Keratinocyte (primary cell): ENCODE measurements at regions not wholly inside any gene's neighbourhood (a gene's known extent, or its start where the extent isn't known, plus 50 kb on each side); places are given as distances from the start of the nearest gene placed in this dataset.

Experiments used
- DNase-seq: peaks from one replicate; pipeline ENCODE4 v3.0.0-alpha.2; 2011; ENCODE audit warnings: low read depth, missing footprints, low spot score
- FAIRE-seq: peaks from 2 replicates; lab custom pipeline; 2011; peaks lifted over from hg19 to GRCh38; lab: Jason Lieb, UNC
- H2AFZ ChIP-seq: 2 replicates; pipeline ENCODE4 v1.6.0; 2012; ENCODE audit warnings: low read length, control low read depth, inconsistent platforms; ENCODE audit not compliant: control insufficient read depth
- H3K27ac ChIP-seq: 2 replicates; pipeline ENCODE4 v1.5.1; 2011; ENCODE audit warnings: low read length; ENCODE audit not compliant: control insufficient read depth, insufficient read depth
- H3K27me3 ChIP-seq: 3 replicates; pipeline ENCODE4 v1.6.0; 2011; ENCODE audit warnings: low read length; ENCODE audit not compliant: control insufficient read depth, insufficient read depth; ENCODE audit errors: extremely low read depth
- H3K36me3 ChIP-seq, 2 experiments: 2 replicates in 1 of 2; 3 replicates in 1 of 2; pipeline ENCODE4 v1.5.1; 2011; ENCODE audit warnings: low read length in 2 of 2, mild to moderate bottlenecking in 1 of 2; ENCODE audit not compliant: control insufficient read depth in 2 of 2, insufficient read depth in 2 of 2; ENCODE audit errors: extremely low read depth in 1 of 2
- H3K4me1 ChIP-seq: 3 replicates; pipeline ENCODE4 v1.5.1; 2011; ENCODE audit warnings: low read length; ENCODE audit not compliant: control insufficient read depth, insufficient read depth; ENCODE audit errors: extremely low read depth
- H3K4me2 ChIP-seq: 3 replicates; pipeline ENCODE4 v1.6.0; 2011; ENCODE audit warnings: low read depth, low read length; ENCODE audit not compliant: control insufficient read depth, insufficient read depth; ENCODE audit errors: extremely low read depth
- H3K4me3 ChIP-seq, 3 experiments: fragments of 200-600 bp in 1 of 3; sonication (generic) in 1 of 3; 2 replicates in 2 of 3; 3 replicates in 1 of 3; pipeline ENCODE4 v1.5.1; 2011 to 2016; ENCODE audit warnings: low read length in 3 of 3, mild to moderate bottlenecking in 3 of 3, control low read depth in 2 of 3, inconsistent platforms in 1 of 3, low read depth in 1 of 3, mixed read lengths in 1 of 3, mixed run types in 1 of 3, moderate library complexity in 1 of 3; ENCODE audit not compliant: control insufficient read depth in 2 of 3, insufficient read depth in 2 of 3; ENCODE audit errors: extremely low read depth in 1 of 3
- H3K79me2 ChIP-seq: 2 replicates; pipeline ENCODE4 v1.6.0; 2012; ENCODE audit warnings: low read length; ENCODE audit not compliant: control insufficient read depth, insufficient read depth
- H3K9ac ChIP-seq: 3 replicates; pipeline ENCODE4 v1.6.0; 2011; ENCODE audit warnings: low read length; ENCODE audit not compliant: control insufficient read depth, insufficient read depth; ENCODE audit errors: extremely low read depth
- H3K9me1 ChIP-seq: 3 replicates; pipeline ENCODE4 v1.6.0; 2011; ENCODE audit warnings: low read length; ENCODE audit not compliant: control insufficient read depth, insufficient read depth; ENCODE audit errors: extremely low read depth
- H3K9me3 ChIP-seq: 2 replicates; pipeline ENCODE4 v1.5.1; 2012; ENCODE audit warnings: low read depth, low read length; ENCODE audit not compliant: control insufficient read depth
- H4K20me1 ChIP-seq: 3 replicates; pipeline ENCODE4 v1.6.0; 2011; ENCODE audit warnings: low read length; ENCODE audit not compliant: control insufficient read depth, insufficient read depth; ENCODE audit errors: extremely low read depth
- EZH2 ChIP-seq: IDR thresholded peaks from one replicate; pipeline ENCODE4 v1.6.1; 2012; ENCODE audit warnings: inconsistent platforms, mild to moderate bottlenecking, low read length, moderate library complexity
- dilution Hi-C: fragments of 300-500 bp; cut with MboI; formaldehyde crosslinking; loops from one replicate; pipeline ENCODE4 v1.7.0; 2020; ENCODE audit warnings: low sequenced_read_pairs; ENCODE audit not compliant: extremely low pct_ligation_motif_present
- TF ChIP-seq, protein P1 (sequence below), 3 experiments: IDR thresholded peaks in 1 of 3; conservative IDR thresholded peaks in 1 of 3; optimal IDR thresholded peaks in 1 of 3; 2 replicates in 2 of 3; 3 replicates in 1 of 3; pipeline versions ENCODE3 to v1.5.1; 2011; ENCODE audit warnings: low read length in 3 of 3, mild to moderate bottlenecking in 3 of 3, moderate library complexity in 2 of 3, control low read depth in 1 of 3, inconsistent platforms in 1 of 3; ENCODE audit not compliant: insufficient read depth in 2 of 3; ENCODE audit errors: extremely low read depth in 1 of 3

DNA sequence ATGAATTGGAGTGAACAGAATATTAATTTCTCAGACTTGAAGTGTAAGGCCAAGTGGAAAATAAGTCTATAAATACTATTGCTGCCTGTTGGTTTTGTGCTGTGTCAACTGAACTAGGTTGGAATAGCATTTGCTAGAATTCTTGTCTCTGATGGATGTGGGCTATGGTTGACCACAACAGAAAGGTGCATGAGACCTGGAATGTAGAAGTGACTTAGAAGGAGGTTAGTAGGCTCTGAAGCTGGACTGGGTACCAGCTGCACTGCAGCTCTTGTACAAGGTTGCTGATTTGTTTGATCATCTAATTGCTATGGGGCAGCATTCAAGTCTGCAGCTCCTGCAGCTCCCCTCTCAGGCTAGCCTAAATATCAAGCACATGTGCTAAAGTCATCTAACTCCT, 479.0 kb upstream of the NRSN1 start:
- Histone ChIP-seq H3K4me3 (no peak overlapping the region), H3K9ac (no peak overlapping the region), H4K20me1 (no peaks in the 10 kb centered on the region), H3K4me1 (no peaks in the 10 kb centered on the region), H3K79me2 (no peaks in the 10 kb centered on the region), H3K4me2 (no peak overlapping the region), H2AFZ (no peak overlapping the region), H3K27ac (no peak overlapping the region), H3K9me3 (no peaks in the 10 kb centered on the region), H3K27me3 (no peaks in the 10 kb centered on the region), H3K36me3 (no peaks in the 10 kb centered on the region), H3K9me1 (no peaks in the 10 kb centered on the region)
- no peak for DNase-seq
- no peak for TF ChIP-seq EZH2
- TF ChIP-seq, protein P1, sequence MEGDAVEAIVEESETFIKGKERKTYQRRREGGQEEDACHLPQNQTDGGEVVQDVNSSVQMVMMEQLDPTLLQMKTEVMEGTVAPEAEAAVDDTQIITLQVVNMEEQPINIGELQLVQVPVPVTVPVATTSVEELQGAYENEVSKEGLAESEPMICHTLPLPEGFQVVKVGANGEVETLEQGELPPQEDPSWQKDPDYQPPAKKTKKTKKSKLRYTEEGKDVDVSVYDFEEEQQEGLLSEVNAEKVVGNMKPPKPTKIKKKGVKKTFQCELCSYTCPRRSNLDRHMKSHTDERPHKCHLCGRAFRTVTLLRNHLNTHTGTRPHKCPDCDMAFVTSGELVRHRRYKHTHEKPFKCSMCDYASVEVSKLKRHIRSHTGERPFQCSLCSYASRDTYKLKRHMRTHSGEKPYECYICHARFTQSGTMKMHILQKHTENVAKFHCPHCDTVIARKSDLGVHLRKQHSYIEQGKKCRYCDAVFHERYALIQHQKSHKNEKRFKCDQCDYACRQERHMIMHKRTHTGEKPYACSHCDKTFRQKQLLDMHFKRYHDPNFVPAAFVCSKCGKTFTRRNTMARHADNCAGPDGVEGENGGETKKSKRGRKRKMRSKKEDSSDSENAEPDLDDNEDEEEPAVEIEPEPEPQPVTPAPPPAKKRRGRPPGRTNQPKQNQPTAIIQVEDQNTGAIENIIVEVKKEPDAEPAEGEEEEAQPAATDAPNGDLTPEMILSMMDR (optimal IDR thresholded peaks at IDR 0.05 in 1 of 3, IDR thresholded peaks at IDR 0.05 in 1 of 3, conservative IDR thresholded peaks at IDR 0.05 in 1 of 3; ENCODE audit: extremely low read depth in 1 of 3, insufficient read depth in 2 of 3, low read length in 3 of 3): no peak
- dilution Hi-C loops: no loop called here
- FAIRE-seq: no peak

DNA sequence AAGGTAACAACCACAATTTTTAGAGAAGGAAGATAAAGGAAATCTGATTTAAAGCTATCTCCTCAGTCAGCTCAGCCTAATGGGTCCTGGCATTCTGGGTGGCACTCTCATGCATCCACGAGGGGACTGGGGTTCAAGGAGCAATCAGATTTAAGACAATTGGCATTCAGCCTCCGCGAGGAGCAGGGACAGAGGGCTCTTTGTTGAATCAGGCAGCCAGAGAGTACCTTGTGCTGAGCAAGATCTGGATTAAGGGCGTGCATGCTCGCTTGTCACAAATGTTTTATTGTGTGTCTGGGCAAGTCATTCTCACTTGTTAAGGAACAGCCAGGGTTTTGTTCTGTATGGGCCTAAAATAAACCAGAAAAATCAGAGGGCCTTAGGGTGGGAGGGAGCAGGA, 475.3 kb upstream of the NRSN1 start:
- no peaks in the 10 kb centered on the region for H3K4me1 ChIP-seq
- H3K79me2 ChIP-seq: no peaks in the 10 kb centered on the region
- no peak overlapping the region for H3K27ac ChIP-seq
- dilution Hi-C loops: no loop called here
- FAIRE-seq: no peak
- H3K36me3 ChIP-seq: no peaks in the 10 kb centered on the region
- H3K4me2 ChIP-seq: no peak overlapping the region
- no peaks in the 10 kb centered on the region for H3K27me3 ChIP-seq
- H3K9ac ChIP-seq: no peak overlapping the region
- H3K4me3 ChIP-seq: no peak overlapping the region
- H3K9me3 ChIP-seq: no peaks in the 10 kb centered on the region
- DNase-seq: no peak
- H4K20me1 ChIP-seq: no peaks in the 10 kb centered on the region
- no peak overlapping the region for H2AFZ ChIP-seq
- H3K9me1 ChIP-seq: no peaks in the 10 kb centered on the region
- no peak for TF ChIP-seq EZH2
- TF ChIP-seq, protein P1 (optimal IDR thresholded peaks at IDR 0.05 in 1 of 3, IDR thresholded peaks at IDR 0.05 in 1 of 3, conservative IDR thresholded peaks at IDR 0.05 in 1 of 3; ENCODE audit: extremely low read depth in 1 of 3, insufficient read depth in 2 of 3, low read length in 3 of 3): no peak
